Spleen (tissue), 7 donors: ENCODE measurements at regions not wholly inside any gene's neighbourhood (a gene's known extent, or its start where the extent isn't known, plus 50 kb on each side); places are given as distances from the start of the nearest gene placed in this dataset.
"Not testable (repeated sequence)": the region's sequence is repeated elsewhere in the genome, so short reads cannot be mapped to it uniquely, and the experiment has no call there.

Source experiments
- CTCF ChIP-seq, 11 experiments: fragments of 200-600 bp in 7 of 11; fragments of 450-650 bp in 4 of 11; sonication (generic) in 4 of 11; IDR thresholded peaks in 8 of 11; conservative IDR thresholded peaks in 3 of 11; 1 replicate in 7 of 11; 2 replicates in 4 of 11; pipeline versions ENCODE4 v1.4.0 to v1.8.0; 2016 to 2021; ENCODE audit warnings: antibody characterized with exemption in 11 of 11, inconsistent platforms in 4 of 11, mild to moderate bottlenecking in 1 of 11
- POLR2A ChIP-seq, 3 donors: fragments of 450-650 bp; IDR thresholded peaks; one replicate each; pipeline ENCODE4 v1.5.1; 2017; ENCODE audit warnings: antibody characterized with exemption in 3 of 3, mild to moderate bottlenecking in 1 of 3
- POLR2AphosphoS5 ChIP-seq, 3 donors: sonication (generic); formaldehyde crosslinking; IDR thresholded peaks; one replicate each; pipeline ENCODE4 v1.5.1; 2017; ENCODE audit warnings: antibody characterized with exemption in 3 of 3
- donor health status: DM: no; HTN: no; CAD: no; lungs with moderate emphysema.
- donor health status: DM: no; HTN: no; CAD: no.
- donor health status: DM: no; HTN: no; CAD: no.

GRCh38 chr21:6109774-6110173 is 4411.6 kb upstream of the TPTE start:
- TF ChIP-seq CTCF (IDR thresholded peaks at IDR 0.05 in 8 of 11, conservative IDR thresholded peaks at IDR 0.05 in 3 of 11); POLR2A (IDR thresholded peaks at IDR 0.05); POLR2AphosphoS5 (IDR thresholded peaks at IDR 0.05): not testable (repeated sequence)
